ENCODE measurements at regions not wholly inside any gene's neighbourhood (a gene's known extent, or its start where the extent isn't known, plus 50 kb on each side); places are given as distances from the start of the nearest gene placed in this dataset.
"Not testable (repeated sequence)": the region's sequence is repeated elsewhere in the genome, so short reads cannot be mapped to it uniquely, and the experiment has no call there.

GRCh38 chrX:73922856-73923455 is 70.4 kb upstream of the XIST start:
- H3K9me3 Mint-ChIP-seq = no peaks in the 10 kb centered on the region
- ATAC-seq (replicated peaks) (no peak), DNase-seq (no peak)
- no peaks in the 10 kb centered on the region for H3K4me1 Mint-ChIP-seq
- H3K36me3 Mint-ChIP-seq = no peaks in the 10 kb centered on the region
- H3K27me3 Mint-ChIP-seq = no peaks in the 10 kb centered on the region
- H3K4me3 Mint-ChIP-seq = no peak overlapping the region
- H3K27ac Mint-ChIP-seq = no peak overlapping the region

DNA sequence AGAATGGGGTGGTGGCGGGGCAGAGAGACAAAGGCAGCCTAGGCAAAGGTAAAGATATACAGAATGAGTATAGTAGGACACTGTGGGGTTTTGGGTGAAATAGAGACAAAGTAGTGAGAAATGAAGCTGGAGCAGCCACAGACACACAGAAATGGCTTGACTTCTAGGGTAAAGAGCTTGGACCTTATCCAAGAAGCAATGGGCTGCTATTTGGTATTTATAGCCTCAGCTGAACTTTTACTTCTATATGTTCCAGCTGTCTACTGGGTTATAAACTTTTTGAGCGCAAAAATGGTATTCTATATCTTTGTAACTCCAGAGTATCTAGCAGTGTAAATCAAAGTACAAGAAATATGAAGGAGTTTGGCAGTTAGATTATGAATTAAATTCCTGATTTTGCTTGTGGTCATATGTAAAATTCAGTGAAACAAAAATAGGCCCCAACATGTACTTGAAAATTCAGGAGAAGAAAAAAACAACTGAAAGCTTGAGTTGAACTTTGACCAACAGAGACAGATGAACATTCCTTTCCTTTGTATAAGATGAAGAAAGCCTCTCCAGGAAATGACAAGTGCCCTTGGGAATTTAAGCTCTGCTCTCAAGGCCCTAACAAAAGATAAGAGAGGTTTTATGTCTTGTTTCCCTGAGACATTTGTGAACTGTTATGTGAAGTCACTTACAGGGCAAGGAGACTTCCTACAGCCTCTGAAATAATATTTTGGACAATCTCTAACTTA is 64.6 kb upstream of the XIST start:
- DNase-seq (no peak), ATAC-seq (replicated peaks) (no peak)
- Mint-ChIP-seq H3K4me3 (no peak overlapping the region), H3K4me1 (no peaks in the 10 kb centered on the region), H3K27me3 (peaks cover 0 to 6% of the 10 kb centered on the region in 2 donors), H3K36me3 (no peaks in the 10 kb centered on the region), H3K27ac (no peak overlapping the region), H3K9me3 (no peaks in the 10 kb centered on the region)

- DNase-seq = no peak
- Mint-ChIP-seq H3K36me3 (no peaks in the 10 kb centered on the region), H3K4me1 (no peaks in the 10 kb centered on the region), H3K9me3 (no peaks in the 10 kb centered on the region), H3K27me3 (peaks cover 0 to 8% of the 10 kb centered on the region in 2 donors), H3K27ac (no peak overlapping the region), H3K4me3 (no peak overlapping the region)
- no peak for ATAC-seq (replicated peaks)
Measured at GRCh38 chrX:73916489-73916888, 64.0 kb upstream of the XIST start.

DNA sequence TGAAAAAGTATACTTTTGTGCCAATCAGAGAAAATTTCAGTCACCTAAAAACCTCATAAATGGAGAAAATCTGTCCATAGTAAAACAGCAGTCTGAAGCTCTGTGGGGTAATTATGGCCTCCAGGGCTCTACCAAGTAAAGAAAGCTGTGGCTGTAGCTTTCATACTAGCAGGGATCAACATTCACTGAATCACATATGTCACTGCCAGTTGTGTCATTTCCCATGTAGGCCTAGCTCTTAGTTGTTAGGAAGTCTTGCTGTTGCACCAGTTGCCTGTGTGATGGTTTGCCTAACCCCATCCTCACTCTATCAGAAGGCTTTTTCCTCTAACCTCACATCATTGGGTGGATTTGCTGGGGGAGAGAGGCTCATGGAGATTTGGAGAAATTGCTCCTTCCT is 62.3 kb upstream of the XIST start:
- ATAC-seq (replicated peaks); H3K9me3 Mint-ChIP-seq; H3K36me3 Mint-ChIP-seq; H3K4me3 Mint-ChIP-seq; H3K4me1 Mint-ChIP-seq; H3K27ac Mint-ChIP-seq; DNase-seq: not testable (repeated sequence)
- H3K27me3 Mint-ChIP-seq = peaks cover 0 to 15% of the 10 kb centered on the region in 2 donors

DNA sequence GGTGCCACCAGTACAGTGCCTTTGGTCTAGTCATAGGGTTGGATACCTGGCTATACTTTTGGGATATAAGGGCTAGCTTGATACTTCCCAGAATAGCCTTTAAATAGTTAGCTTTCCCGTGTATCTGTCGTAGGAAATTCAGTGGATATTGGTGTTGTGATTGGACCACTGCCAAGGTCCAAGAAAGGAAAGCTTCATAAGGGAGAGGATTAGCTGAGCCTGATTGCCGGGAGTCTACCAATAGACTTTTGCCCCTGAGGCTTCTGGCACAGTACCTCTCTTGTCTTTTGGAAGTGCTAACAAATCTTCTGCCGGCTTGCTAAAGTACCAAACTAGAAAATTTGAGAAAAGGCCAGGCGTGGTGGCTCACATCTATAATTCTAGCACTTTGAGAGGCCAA is 61.1 kb upstream of the XIST start:
- DNase-seq (no peak), ATAC-seq (replicated peaks) (no peak)
- no peaks in the 10 kb centered on the region for H3K9me3 Mint-ChIP-seq
- no peak overlapping the region for H3K27ac Mint-ChIP-seq
- no peak overlapping the region for H3K4me3 Mint-ChIP-seq
- no peaks in the 10 kb centered on the region for H3K4me1 Mint-ChIP-seq
- peaks cover 0 to 20% of the 10 kb centered on the region in 2 donors for H3K27me3 Mint-ChIP-seq
- no peaks in the 10 kb centered on the region for H3K36me3 Mint-ChIP-seq

GRCh38 chrX:73911946-73912345 is 59.4 kb upstream of the XIST start:
- H3K4me3 Mint-ChIP-seq; ATAC-seq (replicated peaks); H3K27ac Mint-ChIP-seq; H3K9me3 Mint-ChIP-seq; DNase-seq; H3K36me3 Mint-ChIP-seq; H3K4me1 Mint-ChIP-seq: not testable (repeated sequence)
- peaks cover 0 to 20% of the 10 kb centered on the region in 2 donors for H3K27me3 Mint-ChIP-seq

GRCh38 chrX:73905749-73906374 is 53.3 kb upstream of the XIST start:
- peaks cover 11 to 14% of the 10 kb centered on the region in 2 donors for H3K9me3 Mint-ChIP-seq
- H3K36me3 Mint-ChIP-seq; H3K27ac Mint-ChIP-seq; H3K4me1 Mint-ChIP-seq; H3K27me3 Mint-ChIP-seq; H3K4me3 Mint-ChIP-seq; ATAC-seq (replicated peaks); DNase-seq: not testable (repeated sequence)

DNA sequence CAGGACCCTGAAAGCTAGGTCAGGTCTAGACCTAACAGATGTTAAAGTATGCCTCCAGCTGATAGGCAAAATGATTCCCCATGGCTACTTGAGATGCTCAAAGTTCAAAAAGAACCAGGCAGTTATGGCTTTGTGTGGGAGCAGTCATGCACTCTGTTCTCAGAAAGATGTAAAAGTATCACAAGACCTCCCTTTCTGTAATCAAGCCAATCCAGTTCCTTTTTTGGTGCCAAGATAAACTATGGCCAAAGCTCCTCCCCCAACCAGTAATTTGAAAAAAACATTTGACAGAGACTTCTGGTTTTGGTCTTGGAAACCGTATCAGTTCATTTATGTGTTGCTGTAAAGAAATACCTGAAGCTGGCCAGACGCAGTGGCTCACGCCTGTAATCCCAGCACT is 51.4 kb upstream of the XIST start:
- H3K27me3 Mint-ChIP-seq = no peaks in the 10 kb centered on the region
- H3K4me3 Mint-ChIP-seq = no peak overlapping the region
- H3K4me1 Mint-ChIP-seq = no peaks in the 10 kb centered on the region
- H3K27ac Mint-ChIP-seq = no peak overlapping the region
- DNase-seq = no peak
- peaks cover 0 to 4% of the 10 kb centered on the region in 2 donors for H3K36me3 Mint-ChIP-seq
- ATAC-seq (replicated peaks) = no peak
- peaks cover 11 to 14% of the 10 kb centered on the region in 2 donors for H3K9me3 Mint-ChIP-seq

All from stimulated activated naive B cell treated with anti-CD40 and anti-IgM and Interleukin-4, amounts not matched to agents 10 μg/mL and 1 μg/mL and 100 μg/mL, for 72 hours (primary cell).